A673 (cell line): ENCODE measurements at regions not wholly inside any gene's neighbourhood (a gene's known extent, or its start where the extent isn't known, plus 50 kb on each side); places are given as distances from the start of the nearest gene placed in this dataset.

Source experiments
- BruUV-seq: library from RNA; stranded (reverse); fragments of 400-500 nt; replicated peaks from 2 replicates; lab custom pipeline; 2021; lab: Mats Ljungman, UMichigan
- CTCF ChIA-PET: fragments of 300-600 bp; sonication (Branson Sonifier 250); formaldehyde crosslinking; loops from one replicate; lab custom pipeline; 2022; ENCODE audit warnings: antibody characterized with exemption; lab: Charles Lee
- POLR2A ChIA-PET: fragments of 300-600 bp; sonication (Branson Sonifier 250); formaldehyde crosslinking; loops from one replicate; lab custom pipeline; 2022; ENCODE audit warnings: antibody characterized with exemption; ENCODE audit not compliant: low non-redundant PET; lab: Charles Lee
- DNase-seq: peaks from one replicate; pipeline ENCODE4 v3.0.0-alpha.2; 2015; ENCODE audit warnings: low spot score
- H3K27ac ChIP-seq: fragments of 200-600 bp; sonication (generic); 2 replicates; pipeline ENCODE4 v1.5.1; 2016; ENCODE audit warnings: mixed run types, low read depth, mild to moderate bottlenecking, mixed read lengths, antibody characterized with exemption, low read length; ENCODE audit not compliant: poor library complexity, severe bottlenecking
- H3K27me3 ChIP-seq: fragments of 200-600 bp; sonication (generic); replicated peaks from 2 replicates; pipeline ENCODE4 v1.6.1; 2017; ENCODE audit warnings: mixed run types, low read depth, mild to moderate bottlenecking, mixed read lengths, antibody characterized with exemption, low read length; ENCODE audit not compliant: insufficient read depth, poor library complexity
- H3K36me3 ChIP-seq: fragments of 200-600 bp; sonication (generic); 2 replicates; pipeline ENCODE4 v1.6.1; 2016; ENCODE audit warnings: mixed run types, mild to moderate bottlenecking, mixed read lengths, antibody characterized with exemption, low read length; ENCODE audit not compliant: insufficient read depth, poor library complexity, severe bottlenecking
- H3K4me1 ChIP-seq: fragments of 200-600 bp; sonication (generic); 2 replicates; pipeline ENCODE4 v1.6.1; 2017; ENCODE audit warnings: mixed run types, mild to moderate bottlenecking, mixed read lengths, antibody characterized with exemption, low read length; ENCODE audit not compliant: insufficient read depth, poor library complexity, severe bottlenecking
- H3K4me3 ChIP-seq: fragments of 200-600 bp; sonication (generic); 2 replicates; pipeline ENCODE4 v1.5.1; 2016; ENCODE audit warnings: low read depth, mixed run types, mild to moderate bottlenecking, mixed read lengths, low read length; ENCODE audit not compliant: poor library complexity, severe bottlenecking
- H3K9me3 ChIP-seq: fragments of 200-600 bp; sonication (generic); 2 replicates; pipeline ENCODE4 v1.6.1; 2016; ENCODE audit warnings: mixed run types, low read depth, mild to moderate bottlenecking, mixed read lengths, antibody characterized with exemption, low read length; ENCODE audit not compliant: poor library complexity, severe bottlenecking
- CTCF ChIP-seq: fragments of 300-800, 200-600 bp; sonication (generic); conservative IDR thresholded peaks from 2 replicates; pipeline ENCODE4 v1.5.1; 2017; ENCODE audit warnings: low read depth, mild to moderate bottlenecking, antibody characterized with exemption, low read length, moderate library complexity, mixed read lengths
- EZH2 ChIP-seq: fragments of 200-600 bp; sonication (generic); IDR thresholded peaks from 2 replicates; pipeline ENCODE4 v1.6.1; 2017; ENCODE audit warnings: borderline replicate concordance, low read depth, mild to moderate bottlenecking, mixed read lengths, antibody characterized with exemption, low read length; ENCODE audit not compliant: poor library complexity, severe bottlenecking
- intact Hi-C: fragments of 100-400 bp; cut with micrococcal nuclease; formaldehyde crosslinking; loops from one replicate; pipeline ENCODE4 v1.10.0; 2022; ENCODE audit not compliant: unreplicated experiment

- Histone ChIP-seq H3K36me3 (no peaks in the 10 kb centered on the region), H3K4me1 (no peaks in the 10 kb centered on the region), H3K27me3 (no peaks in the 10 kb centered on the region), H3K9me3 (no peaks in the 10 kb centered on the region), H3K4me3 (no peak overlapping the region), H3K27ac (no peak overlapping the region)
- intact Hi-C loops, result no loop called here
- ChIA-PET CTCF (no interaction called here), POLR2A (no interaction called here)
- no peak for DNase-seq
- TF ChIP-seq EZH2 (no peak), CTCF (no peak)
- BruUV-seq, result no TSS peak
Measured at GRCh38 chr3:30469133-30469532, 137.3 kb upstream of the TGFBR2 start.

GRCh38 chr3:30470496-30470895 is 135.9 kb upstream of the TGFBR2 start:
- no peaks in the 10 kb centered on the region for H3K4me1 ChIP-seq
- CTCF ChIA-PET, result no interaction called here
- intact Hi-C loops, result no loop called here
- H3K36me3 ChIP-seq, result no peaks in the 10 kb centered on the region
- H3K27ac ChIP-seq, result no peak overlapping the region
- no peak for DNase-seq
- no peaks in the 10 kb centered on the region for H3K9me3 ChIP-seq
- BruUV-seq, result no TSS peak
- H3K4me3 ChIP-seq, result no peak overlapping the region
- no peak for TF ChIP-seq CTCF
- no peaks in the 10 kb centered on the region for H3K27me3 ChIP-seq
- POLR2A ChIA-PET, result no interaction called here

GRCh38 chr3:30471066-30471465 is 135.3 kb upstream of the TGFBR2 start:
- no peaks in the 10 kb centered on the region for H3K4me1 ChIP-seq
- H3K27me3 ChIP-seq, result no peaks in the 10 kb centered on the region
- no peaks in the 10 kb centered on the region for H3K9me3 ChIP-seq
- POLR2A ChIA-PET, result no interaction called here
- H3K27ac ChIP-seq, result no peak overlapping the region
- no peak overlapping the region for H3K4me3 ChIP-seq
- intact Hi-C loops, result no loop called here
- no peak for TF ChIP-seq EZH2
- no peak for TF ChIP-seq CTCF
- BruUV-seq, result no TSS peak
- CTCF ChIA-PET, result no interaction called here
- no peak for DNase-seq
- H3K36me3 ChIP-seq, result no peaks in the 10 kb centered on the region
